ENCODE measurements at regions not wholly inside any gene's neighbourhood (a gene's known extent, or its start where the extent isn't known, plus 50 kb on each side); places are given as distances from the start of the nearest gene placed in this dataset.
"Not testable (repeated sequence)": the region's sequence is repeated elsewhere in the genome, so short reads cannot be mapped to it uniquely, and the experiment has no call there.

GRCh38 chr21:6428498-6429092 lies 4092.8 kb upstream of the TPTE start:
- not testable (repeated sequence) for DNase-seq

GRCh38 chr21:6429924-6430323 lies 4091.5 kb upstream of the TPTE start:
- not testable (repeated sequence) for DNase-seq

GRCh38 chr21:6433149-6433548 lies 4088.2 kb upstream of the TPTE start:
- not testable (repeated sequence) for DNase-seq

- DNase-seq, result not testable (repeated sequence)
These were observed 4085.2 kb upstream of the TPTE start for GRCh38 chr21:6436205-6436604.

- peak; percentile 0 for DNase-seq
These were observed 4084.2 kb upstream of the TPTE start for GRCh38 chr21:6436971-6437833.

GRCh38 chr21:6437834-6438187 lies 4083.6 kb upstream of the TPTE start:
- DNase-seq, result not testable (repeated sequence)

GRCh38 chr21:6439058-6439457 lies 4082.3 kb upstream of the TPTE start:
- not testable (repeated sequence) for DNase-seq

GRCh38 chr21:6454648-6455340 lies 4066.6 kb upstream of the TPTE start:
- not testable (repeated sequence) for DNase-seq

- DNase-seq, result not testable (repeated sequence)
These were observed 4065.2 kb upstream of the TPTE start for GRCh38 chr21:6456011-6456661.

GRCh38 chr21:6459761-6460160 lies 4061.6 kb upstream of the TPTE start:
- DNase-seq, result not testable (repeated sequence)

- DNase-seq, result not testable (repeated sequence)
These were observed 4060.0 kb upstream of the TPTE start for GRCh38 chr21:6461358-6461757.

- DNase-seq, result not testable (repeated sequence)
These were observed 4057.0 kb upstream of the TPTE start for GRCh38 chr21:6464419-6464818.

- not testable (repeated sequence) for DNase-seq
These were observed 4055.2 kb upstream of the TPTE start for GRCh38 chr21:6466081-6466698.

GRCh38 chr21:6466707-6467106 lies 4054.7 kb upstream of the TPTE start:
- DNase-seq, result not testable (repeated sequence)

GRCh38 chr21:6467189-6467774 lies 4054.1 kb upstream of the TPTE start:
- not testable (repeated sequence) for DNase-seq

- DNase-seq, result not testable (repeated sequence)
These were observed 4053.5 kb upstream of the TPTE start for GRCh38 chr21:6467907-6468306.

- DNase-seq, result not testable (repeated sequence)
These were observed 4053.0 kb upstream of the TPTE start for GRCh38 chr21:6468331-6468860.

GRCh38 chr21:6474250-6474968 lies 4047.0 kb upstream of the TPTE start:
- not testable (repeated sequence) for DNase-seq

GRCh38 chr21:6481116-6481515 lies 4040.3 kb upstream of the TPTE start:
- DNase-seq, result not testable (repeated sequence)

- not testable (repeated sequence) for DNase-seq
These were observed 4038.8 kb upstream of the TPTE start for GRCh38 chr21:6482616-6483015.

- not testable (repeated sequence) for DNase-seq
These were observed 4037.7 kb upstream of the TPTE start for GRCh38 chr21:6483645-6484044.
